HG03280 (cell line): ENCODE measurements at regions not wholly inside any gene's neighbourhood (a gene's known extent, or its start where the extent isn't known, plus 50 kb on each side); places are given as distances from the start of the nearest gene placed in this dataset.
"Not testable (repeated sequence)": the region's sequence is repeated elsewhere in the genome, so short reads cannot be mapped to it uniquely, and the experiment has no call there.

ENCODE experiments used
- ATAC-seq: cut with Tn5 transposase; IDR thresholded peaks from one replicate; pipeline ENCODE4 v1.9.1; 2021; ENCODE audit warnings: mild to moderate bottlenecking, moderate library complexity; ENCODE audit not compliant: unreplicated experiment

GRCh38 chr2:215556979-215557378 is 121.1 kb upstream of the FN1 start:
- ATAC-seq: no peak

GRCh38 chr2:215554689-215555498 is 119.0 kb upstream of the FN1 start:
- ATAC-seq: no peak

DNA sequence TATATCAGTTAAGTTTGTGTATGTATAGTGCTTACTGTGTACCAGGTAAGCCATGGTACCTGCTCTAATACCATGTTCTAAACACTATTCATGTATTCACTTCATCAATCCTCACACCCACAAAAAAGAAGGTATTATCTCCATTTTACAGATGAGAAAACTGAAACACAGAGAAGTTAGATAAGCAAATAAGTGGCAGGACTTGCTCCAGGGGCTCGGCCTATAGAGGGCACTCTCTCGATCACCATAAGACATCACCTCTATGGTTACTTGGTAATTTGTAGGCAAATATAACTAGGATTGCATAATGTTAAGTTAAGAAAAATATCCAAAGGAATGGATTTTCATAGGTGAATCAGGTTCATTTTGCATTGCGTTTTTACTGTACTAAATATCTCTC is 118.1 kb upstream of the FN1 start:
- ATAC-seq: no peak

DNA sequence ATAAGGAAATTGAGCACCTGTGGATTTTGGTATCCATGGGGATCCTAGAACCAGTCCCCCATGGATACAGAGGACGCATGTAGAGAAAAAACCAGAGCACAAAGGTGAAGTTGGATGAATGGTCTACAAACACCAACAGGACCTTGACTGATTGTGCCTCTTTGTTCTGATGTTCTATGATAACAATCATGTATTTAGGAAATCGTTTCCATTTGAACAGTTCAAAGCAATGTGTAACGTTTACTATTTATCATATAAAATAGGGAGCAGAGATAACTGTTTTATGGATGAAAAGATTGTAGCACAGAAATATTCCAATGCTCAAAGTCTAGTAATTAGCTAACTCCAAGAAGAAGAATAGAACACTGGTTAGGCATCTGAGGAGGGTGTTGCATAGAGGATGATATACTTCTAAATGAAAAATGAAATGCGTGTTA is 116.3 kb upstream of the FN1 start:
- no peak for ATAC-seq

GRCh38 chr2:215550331-215550730 is 114.5 kb upstream of the FN1 start:
- ATAC-seq: no peak

DNA sequence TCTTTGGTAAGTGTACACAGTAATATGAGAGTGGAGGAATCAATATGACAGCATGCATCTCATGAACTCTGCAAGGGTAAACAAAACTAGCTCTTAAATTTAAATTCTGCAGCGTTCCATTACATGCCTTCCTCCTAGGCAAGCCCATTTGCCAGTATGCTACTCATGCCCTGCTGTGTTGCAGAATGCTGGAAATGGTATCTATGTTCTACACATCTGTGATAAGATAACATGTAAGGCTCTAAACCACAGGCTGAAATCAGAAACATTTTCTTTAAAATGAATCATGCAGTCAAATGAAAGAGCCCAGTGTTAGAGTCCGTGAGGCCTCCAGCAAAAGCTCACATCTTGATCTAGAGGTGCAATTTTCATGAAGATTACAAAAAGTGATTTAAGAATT is 112.8 kb upstream of the FN1 start:
- no peak for ATAC-seq

DNA sequence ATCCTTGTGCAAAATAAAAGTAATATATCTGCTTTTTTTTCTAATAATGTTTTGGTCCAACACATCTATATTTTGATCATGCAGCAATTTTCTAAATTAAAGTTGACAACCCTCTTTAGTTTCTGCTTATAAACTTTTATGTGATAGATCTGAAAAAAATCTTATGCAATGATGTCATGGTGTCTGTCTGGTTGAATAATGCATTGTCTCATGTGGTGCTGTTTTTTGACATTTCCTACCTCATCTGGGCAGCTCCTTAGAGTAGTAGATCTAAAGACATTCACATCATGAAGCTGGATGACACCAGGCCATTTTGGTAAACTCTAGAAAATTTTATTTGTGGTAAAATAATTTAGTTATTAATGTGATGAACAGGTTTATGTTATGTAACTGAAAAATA is 106.8 kb upstream of the FN1 start:
- ATAC-seq: no peak

DNA sequence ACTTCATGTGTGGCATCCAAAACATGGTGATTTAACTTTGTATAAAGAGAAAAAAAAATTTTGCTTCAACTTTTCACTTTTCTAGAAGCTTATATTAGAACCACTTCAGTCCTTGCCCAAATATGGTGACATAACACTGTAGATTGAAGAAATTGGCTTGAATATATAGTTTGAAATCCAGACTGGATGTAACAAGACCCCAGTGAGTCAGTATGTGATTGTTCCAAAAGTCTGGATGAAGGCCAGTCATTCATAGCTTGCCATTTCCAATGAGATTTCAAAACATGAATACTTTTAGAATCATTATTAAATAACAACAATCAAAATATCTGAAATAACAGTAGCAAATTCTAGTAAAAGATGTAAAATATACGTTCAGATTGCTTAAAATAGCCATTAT is 104.8 kb upstream of the FN1 start:
- ATAC-seq: no peak

DNA sequence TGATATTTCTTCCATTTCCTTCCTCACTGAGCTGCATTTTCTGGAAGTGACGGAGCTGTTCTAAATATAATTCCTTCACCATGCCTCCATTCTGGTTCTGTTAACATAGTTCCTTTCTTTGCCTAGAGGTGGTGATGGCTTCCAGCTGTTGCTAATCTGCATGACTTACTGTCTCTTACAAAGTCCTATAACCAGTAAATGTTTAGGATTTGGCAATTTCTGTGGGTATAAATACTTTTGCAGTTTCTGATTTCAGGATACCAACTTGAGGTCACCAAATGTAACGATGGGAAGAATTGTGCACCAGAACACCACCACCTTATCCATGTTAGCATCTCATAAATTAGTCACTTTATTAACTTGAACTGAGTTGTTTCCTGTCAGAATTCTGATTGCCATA is 101.7 kb upstream of the FN1 start:
- ATAC-seq: no peak

DNA sequence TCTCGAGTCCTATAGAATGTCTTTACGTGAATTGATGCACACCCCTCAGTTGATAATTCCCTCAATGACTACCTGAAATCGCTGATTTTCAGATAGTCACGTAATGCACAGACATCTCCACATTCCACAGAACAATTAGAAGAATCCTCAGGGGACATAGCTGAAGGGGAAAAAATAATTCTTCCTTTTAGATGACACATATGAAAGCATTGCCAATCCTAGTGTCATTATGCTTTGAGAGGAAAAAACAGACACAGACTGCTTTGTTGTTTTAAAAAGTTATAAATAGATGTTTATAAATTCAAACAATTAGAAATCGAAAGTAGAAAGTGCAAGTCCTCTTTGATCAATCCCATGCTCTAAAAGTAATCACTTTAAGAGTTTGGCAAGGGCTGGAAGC is 100.6 kb upstream of the FN1 start:
- no peak for ATAC-seq

- no peak for ATAC-seq
Measured at GRCh38 chr2:215535741-215536140, 99.9 kb upstream of the FN1 start.

GRCh38 chr2:215535125-215535668 is 99.3 kb upstream of the FN1 start:
- ATAC-seq: no peak

- not testable (repeated sequence) for ATAC-seq
Measured at GRCh38 chr2:215533716-215534115, 97.8 kb upstream of the FN1 start.

DNA sequence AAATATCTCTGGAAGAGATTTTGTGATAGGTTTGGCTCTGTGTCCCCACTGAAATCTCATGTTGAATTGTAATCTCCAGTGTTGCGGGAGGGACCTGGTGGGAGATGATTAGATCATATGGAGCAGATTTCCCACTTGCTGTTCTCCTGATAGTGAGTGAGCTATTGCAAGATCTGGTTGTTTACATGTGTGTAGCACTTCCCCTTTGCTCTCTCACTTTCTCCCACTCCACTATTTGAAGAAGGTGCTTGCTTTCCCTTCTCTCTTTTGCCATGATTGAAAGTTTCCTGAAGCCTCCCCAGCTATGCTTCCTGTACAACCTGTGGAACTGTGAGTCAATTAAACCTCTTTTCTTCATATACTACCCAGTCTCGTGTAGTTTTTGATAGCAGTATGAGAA is 97.0 kb upstream of the FN1 start:
- no peak for ATAC-seq

DNA sequence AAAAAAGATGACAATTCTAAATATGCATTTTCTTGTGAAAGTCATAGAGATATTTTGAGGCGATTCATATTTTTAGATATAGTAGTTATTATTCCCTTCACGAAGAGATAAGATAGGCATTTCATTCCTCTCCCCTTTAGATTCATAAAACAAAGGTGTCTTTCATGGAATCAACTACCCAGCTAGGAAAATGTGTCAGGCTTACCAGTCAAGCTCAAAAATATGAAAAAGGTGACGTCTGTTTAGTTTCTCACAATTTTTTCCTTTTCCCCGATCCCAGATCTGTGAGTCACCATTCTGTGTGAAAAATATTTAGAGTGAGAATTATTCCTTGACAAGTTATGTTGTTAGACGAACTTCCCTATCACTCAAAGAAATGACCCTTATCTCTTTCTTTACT is 95.4 kb upstream of the FN1 start:
- no peak for ATAC-seq

GRCh38 chr2:215530191-215530968 is 94.5 kb upstream of the FN1 start:
- ATAC-seq: no peak

- no peak for ATAC-seq
Measured at GRCh38 chr2:215529271-215529670, 93.4 kb upstream of the FN1 start.

DNA sequence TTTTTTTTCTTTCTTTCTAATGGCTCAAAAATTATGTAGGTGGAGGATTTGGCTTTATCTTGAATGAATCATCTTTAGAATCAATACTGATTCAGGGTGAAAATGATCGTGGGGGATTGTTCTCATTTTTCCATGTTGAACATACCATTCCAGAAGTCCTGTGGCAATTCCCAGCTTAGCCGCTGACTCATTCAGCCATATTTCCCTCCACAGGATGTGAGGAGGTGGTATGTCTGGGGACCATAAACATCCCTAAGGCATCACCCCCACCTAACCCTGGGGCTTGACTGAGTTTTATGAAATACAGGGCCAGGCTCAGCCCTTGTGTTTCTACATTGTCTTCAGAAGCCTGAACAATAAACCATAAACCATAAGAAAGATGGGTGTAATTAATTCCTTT is 92.7 kb upstream of the FN1 start:
- no peak for ATAC-seq

GRCh38 chr2:215527736-215528135 is 91.9 kb upstream of the FN1 start:
- ATAC-seq: no peak

- no peak for ATAC-seq
Measured at GRCh38 chr2:215526341-215526740, 90.5 kb upstream of the FN1 start.

GRCh38 chr2:215522237-215522636 is 86.4 kb upstream of the FN1 start:
- ATAC-seq: no peak

DNA sequence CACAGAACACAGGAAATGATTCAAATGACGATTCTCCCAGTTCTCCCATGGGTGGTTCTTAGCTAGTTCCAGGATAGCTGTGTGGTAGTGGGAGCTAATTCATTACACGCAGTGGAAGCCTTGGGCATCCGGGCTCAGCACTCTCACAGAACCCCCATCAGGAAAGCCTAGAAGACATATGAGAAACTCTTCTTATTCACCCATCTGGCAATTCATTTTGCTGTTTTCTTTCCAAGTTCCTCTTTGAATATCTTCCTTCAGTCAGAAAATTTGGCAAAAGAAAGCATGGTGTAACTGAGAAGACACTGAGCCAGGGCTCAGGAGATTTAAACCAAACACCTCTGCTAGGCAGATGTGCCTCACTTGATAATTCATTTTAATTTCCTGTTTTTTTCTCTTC is 85.2 kb upstream of the FN1 start:
- no peak for ATAC-seq
